ENCODE measurements at regions not wholly inside any gene's neighbourhood (a gene's known extent, or its start where the extent isn't known, plus 50 kb on each side); places are given as distances from the start of the nearest gene placed in this dataset.

GRCh38 chr5:9681706-9682105, 51.6 kb upstream of the TAS2R1 start:
- no peak for DNase-seq (ENCODE audit: low read depth)
